GM23248 (cell line): ENCODE measurements at regions not wholly inside any gene's neighbourhood (a gene's known extent, or its start where the extent isn't known, plus 50 kb on each side); places are given as distances from the start of the nearest gene placed in this dataset.

Source experiments
- DNase-seq: peaks from one replicate; pipeline ENCODE4 v3.0.0-alpha.2; 2015
- H2AFZ ChIP-seq: fragments of 200-600 bp; sonication (generic); 2 replicates; pipeline ENCODE4 v1.6.1; 2016; ENCODE audit warnings: antibody characterized with exemption
- H3F3A ChIP-seq: fragments of 200-600 bp; sonication (generic); 2 replicates; pipeline ENCODE4 v1.6.1; 2016; ENCODE audit warnings: mild to moderate bottlenecking, antibody characterized with exemption, mixed run types; ENCODE audit not compliant: insufficient read depth
- H3K27ac ChIP-seq: fragments of 200-600 bp; sonication (generic); 2 replicates; pipeline ENCODE4 v1.5.1; 2016; ENCODE audit warnings: mild to moderate bottlenecking
- H3K27me3 ChIP-seq: fragments of 200-600 bp; sonication (generic); replicated peaks from 2 replicates; pipeline ENCODE4 v1.6.1; 2016; ENCODE audit warnings: mild to moderate bottlenecking; ENCODE audit not compliant: insufficient read depth
- H3K36me3 ChIP-seq: fragments of 200-600 bp; sonication (generic); 2 replicates; pipeline ENCODE4 v1.6.1; 2016; ENCODE audit warnings: low read depth, mild to moderate bottlenecking
- H3K4me1 ChIP-seq: fragments of 200-600 bp; sonication (generic); 2 replicates; pipeline ENCODE4 v1.6.1; 2016; ENCODE audit warnings: mild to moderate bottlenecking; ENCODE audit not compliant: insufficient read depth
- H3K4me2 ChIP-seq: fragments of 200-600 bp; sonication (generic); one replicate; pipeline ENCODE4 v1.6.1; 2016; ENCODE audit warnings: mild to moderate bottlenecking; ENCODE audit not compliant: unreplicated experiment
- H3K4me3 ChIP-seq: fragments of 200-600 bp; sonication (generic); 2 replicates; pipeline ENCODE4 v1.5.1; 2016; ENCODE audit warnings: mild to moderate bottlenecking
- H3K79me2 ChIP-seq: fragments of 200-600 bp; sonication (generic); 2 replicates; pipeline ENCODE4 v1.6.1; 2016; ENCODE audit warnings: mild to moderate bottlenecking; ENCODE audit not compliant: insufficient read depth
- H3K9ac ChIP-seq: fragments of 200-600 bp; sonication (generic); 2 replicates; pipeline ENCODE4 v1.6.1; 2016; ENCODE audit warnings: mild to moderate bottlenecking
- H3K9me2 ChIP-seq: fragments of 200-600 bp; sonication (generic); 2 replicates; pipeline ENCODE4 v1.6.1; 2016; ENCODE audit warnings: mixed run types, mild to moderate bottlenecking, moderate library complexity; ENCODE audit not compliant: insufficient read depth
- H3K9me3 ChIP-seq: fragments of 200-600 bp; sonication (generic); one replicate; pipeline ENCODE4 v1.6.1; 2017; ENCODE audit warnings: low read depth
- H4K20me1 ChIP-seq: fragments of 200-600 bp; sonication (generic); 2 replicates; pipeline ENCODE4 v1.6.0; 2016; ENCODE audit not compliant: insufficient read depth
- EZH2 ChIP-seq: fragments of 200-600 bp; sonication (generic); IDR thresholded peaks from 2 replicates; pipeline ENCODE4 v1.6.1; 2018; ENCODE audit warnings: antibody characterized with exemption, mild to moderate bottlenecking; ENCODE audit not compliant: insufficient read depth, poor library complexity, severe bottlenecking
- EZH2phosphoT487 ChIP-seq: fragments of 200-600 bp; sonication (generic); IDR thresholded peaks from 2 replicates; pipeline ENCODE4 v1.6.1; 2018; ENCODE audit warnings: antibody characterized with exemption, moderate library complexity, mild to moderate bottlenecking, low read depth; ENCODE audit not compliant: insufficient read depth
- WGBS, 2 experiments: methylation state at CpG; one replicate each; pipeline ENCODE4 v1.1.6; 2015 to 2017; ENCODE audit warnings: low lambda C conversion rate in 2 of 2, low coverage in 1 of 2; ENCODE audit errors: missing lambda C conversion rate in 2 of 2; 5-methylcytosine and 5-hydroxymethylcytosine counted together
- in situ Hi-C: fragments of 300-500 bp; cut with MboI; formaldehyde crosslinking; loops from 2 replicates; pipeline ENCODE4 v1.15.0; 2020

DNA sequence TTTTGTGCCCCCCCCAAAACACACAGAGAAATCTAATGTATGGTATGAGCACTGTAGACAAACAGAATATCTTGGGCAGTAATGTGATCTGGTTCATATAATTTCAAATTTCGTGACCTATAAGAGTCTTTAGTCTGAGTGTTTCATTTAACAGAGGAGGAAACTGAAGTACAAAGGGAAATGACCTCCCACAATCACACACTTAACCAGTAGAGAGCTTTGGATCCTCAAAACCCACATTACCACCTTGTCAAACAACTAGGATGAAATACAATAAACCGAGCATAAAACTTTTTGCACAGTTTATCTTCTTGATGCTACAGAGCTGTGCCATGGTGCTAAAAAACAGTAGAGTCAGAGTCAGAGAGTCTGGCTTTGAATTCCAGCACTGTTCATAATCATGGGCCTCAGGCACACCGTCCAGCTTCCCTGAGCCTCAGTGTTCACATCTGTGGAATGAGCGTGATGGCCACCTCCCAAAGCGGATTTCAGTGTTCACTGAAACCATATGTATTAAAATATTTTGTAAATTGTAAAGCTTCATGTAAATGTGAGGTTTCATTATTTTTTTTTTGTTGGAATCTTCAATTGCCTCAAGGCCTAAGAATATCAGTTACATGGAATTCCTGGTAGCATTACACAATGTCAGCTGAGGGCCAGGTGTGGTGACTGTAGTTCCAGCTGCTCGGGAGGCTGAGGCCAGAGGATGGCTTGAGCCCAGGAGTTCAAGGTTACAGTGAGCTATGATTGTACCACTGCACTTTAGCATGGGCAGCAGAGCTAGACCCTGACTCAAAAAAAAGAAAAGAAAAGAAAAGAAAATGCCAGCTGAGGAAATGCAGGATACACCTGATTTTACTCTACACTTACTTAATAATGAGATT lies 126.4 kb upstream of the FRY start:
- Histone ChIP-seq H3K9me3 (no peaks in the 10 kb centered on the region), H2AFZ (no peak overlapping the region), H3K27ac (no peak overlapping the region), H3K9ac (no peak overlapping the region), H3K27me3 (no peaks in the 10 kb centered on the region), H3K4me1 (peaks cover 32% of the 10 kb centered on the region), H3K4me3 (no peak overlapping the region), H3K79me2 (no peaks in the 10 kb centered on the region), H3F3A (peaks cover 15% of the 10 kb centered on the region), H3K9me2 (no peaks in the 10 kb centered on the region), H4K20me1 (no peaks in the 10 kb centered on the region), H3K4me2 (no peak overlapping the region), H3K36me3 (no peaks in the 10 kb centered on the region)
- in situ Hi-C loops: no loop called here
- WGBS, 2 experiments: 91 to 94% methylated on average over 6 of the region's 6 CpGs
- DNase-seq: no peak
- no peak for TF ChIP-seq EZH2
- no peak for TF ChIP-seq EZH2phosphoT487

DNA sequence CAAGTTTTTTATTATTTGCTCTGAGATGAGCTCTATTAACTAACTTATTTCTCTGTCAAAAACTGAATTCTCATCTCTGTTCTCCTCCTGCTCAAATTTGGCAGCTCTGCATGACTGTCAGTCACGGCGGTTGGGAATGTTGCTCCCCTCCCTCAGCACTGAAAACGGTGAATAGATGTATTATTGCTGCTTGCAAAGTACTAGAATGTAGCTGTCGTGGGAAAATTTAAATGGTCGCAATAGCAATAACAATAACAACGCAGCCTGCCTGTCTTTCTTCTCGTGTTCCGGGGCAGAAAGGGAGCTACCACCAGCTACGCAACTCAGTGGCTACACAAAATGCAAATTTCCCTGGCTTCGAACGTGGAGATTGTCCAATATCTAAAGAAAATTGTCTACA lies 125.6 kb upstream of the FRY start:
- Histone ChIP-seq H3K27ac (no peak overlapping the region), H4K20me1 (no peaks in the 10 kb centered on the region), H2AFZ (no peak overlapping the region), H3K79me2 (no peaks in the 10 kb centered on the region), H3K4me2 (no peak overlapping the region), H3K4me1 (peaks cover 34% of the 10 kb centered on the region), H3K4me3 (no peak overlapping the region), H3F3A (peaks cover 15% of the 10 kb centered on the region), H3K27me3 (no peaks in the 10 kb centered on the region), H3K9me2 (no peaks in the 10 kb centered on the region), H3K9ac (no peak overlapping the region), H3K9me3 (no peaks in the 10 kb centered on the region), H3K36me3 (no peaks in the 10 kb centered on the region)
- DNase-seq: no peak
- TF ChIP-seq EZH2 (no peak), EZH2phosphoT487 (no peak)
- 79 to 83% methylated on average over 11 of the region's 11 CpGs for WGBS, 2 experiments
- in situ Hi-C loops: no loop called here

DNA sequence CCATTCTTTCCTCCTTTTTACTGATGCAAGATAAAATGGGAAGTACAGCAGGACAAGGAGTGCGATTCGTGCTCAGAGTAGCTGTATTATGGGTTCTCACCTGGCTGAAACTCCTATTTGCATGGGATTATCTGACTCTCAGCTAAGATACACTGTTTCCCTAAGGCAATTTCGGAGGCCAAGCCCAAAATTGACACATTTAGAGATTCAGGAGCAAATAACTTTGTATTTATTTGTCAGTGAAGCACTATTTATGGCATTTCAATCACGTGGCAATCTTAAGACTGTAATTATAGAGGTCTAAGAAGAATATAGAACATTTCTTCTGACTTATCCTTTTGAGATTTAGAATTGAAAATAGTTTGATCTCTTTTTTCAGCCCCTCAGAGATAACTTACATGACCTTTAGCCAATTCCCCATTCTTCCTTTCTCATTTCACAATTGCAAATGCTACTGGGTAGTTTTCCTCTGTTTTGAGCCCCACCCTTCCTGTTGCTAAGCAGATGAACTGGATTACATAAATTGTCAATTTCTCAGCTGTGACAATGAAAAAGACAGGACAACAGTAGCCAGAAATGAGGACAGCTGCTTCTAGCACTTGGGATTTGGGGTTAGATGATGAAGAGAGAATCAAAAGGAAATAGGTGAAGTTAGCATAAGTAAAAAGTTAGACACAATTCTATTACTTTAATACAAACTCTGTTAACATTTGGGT lies 122.7 kb upstream of the FRY start:
- Histone ChIP-seq H3K9me3 (no peaks in the 10 kb centered on the region), H3K79me2 (no peaks in the 10 kb centered on the region), H3K9me2 (no peaks in the 10 kb centered on the region), H4K20me1 (no peaks in the 10 kb centered on the region), H3F3A (no peaks in the 10 kb centered on the region), H3K27me3 (no peaks in the 10 kb centered on the region), H3K27ac (no peak overlapping the region), H3K4me1 (peaks cover 30% of the 10 kb centered on the region), H3K9ac (peak overlapping the region; percentile 14; the same call in 1 of the 2 replicates), H2AFZ (no peak overlapping the region), H3K4me2 (peak overlapping the region; percentile 33), H3K36me3 (no peaks in the 10 kb centered on the region), H3K4me3 (no peak overlapping the region)
- in situ Hi-C loops: no loop called here
- TF ChIP-seq EZH2: no peak
- no peak for TF ChIP-seq EZH2phosphoT487
- DNase-seq: peak; percentile 66
- WGBS, 2 experiments: 53 to 56% methylated on average over 4 of the region's 4 CpGs

DNA sequence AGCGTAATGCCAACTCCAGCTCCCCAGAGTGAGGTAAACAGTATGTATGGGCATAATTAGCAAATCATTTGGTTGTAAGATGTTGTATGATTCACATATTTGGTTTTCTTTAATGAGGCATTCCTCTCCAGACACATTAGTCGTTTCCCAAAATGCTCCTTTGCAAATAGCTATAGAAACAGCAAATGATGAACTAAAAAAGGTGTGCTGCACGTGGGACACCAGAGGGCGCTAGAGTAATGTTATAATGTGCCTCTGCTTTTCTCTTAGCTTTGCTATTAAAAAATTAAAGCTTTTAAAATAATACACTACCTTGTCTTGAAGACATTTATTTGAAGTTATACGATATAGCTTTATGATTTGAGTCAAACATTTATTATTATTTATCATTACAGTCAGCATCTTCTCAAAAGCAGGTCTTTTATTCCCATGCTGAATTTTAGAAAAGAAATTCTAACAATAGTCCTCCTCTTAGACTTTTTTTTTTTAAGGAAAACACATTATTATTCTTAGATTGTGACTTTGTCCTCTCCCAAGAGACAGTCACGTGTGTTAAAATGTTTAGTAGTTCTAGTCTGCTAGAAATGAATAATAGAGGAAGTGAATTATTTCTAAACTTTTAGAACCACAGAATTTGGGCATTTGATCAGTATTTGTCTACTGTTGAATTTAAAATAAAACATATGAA lies 121.6 kb upstream of the FRY start:
- DNase-seq: peak; percentile 81
- 18% methylated on average over 6 of the region's 6 CpGs for WGBS, 2 experiments

More for the DNA sequence above, 121.6 kb upstream of the FRY start:
- in situ Hi-C loops: loop anchor here (10.0 kb wide), 1 partner anchor 385 kb away; no protein-coding TSS in a partner anchor
- Histone ChIP-seq H2AFZ (0 out of 2 replicates have a peak overlapping the region, but pooled peaks have one; percentile 6), H3K4me2 (no peak overlapping the region), H3K27ac (no peak overlapping the region), H3K9me3 (no peaks in the 10 kb centered on the region), H3K36me3 (no peaks in the 10 kb centered on the region), H3K27me3 (no peaks in the 10 kb centered on the region), H3K79me2 (no peaks in the 10 kb centered on the region), H4K20me1 (no peaks in the 10 kb centered on the region), H3K4me3 (no peak overlapping the region), H3K9me2 (no peaks in the 10 kb centered on the region), H3F3A (no peaks in the 10 kb centered on the region), H3K9ac (no peak overlapping the region; the same call in 1 of the 2 replicates), H3K4me1 (peaks cover 30% of the 10 kb centered on the region)
- TF ChIP-seq EZH2phosphoT487 (no peak), EZH2 (no peak)
